GM12878 (cell line): ENCODE measurements at regions not wholly inside any gene's neighbourhood (a gene's known extent, or its start where the extent isn't known, plus 50 kb on each side); places are given as distances from the start of the nearest gene placed in this dataset.

ENCODE experiments used
- ATAC-seq: fragments of 200-7000 bp; cut with Tn5 transposase; 3 replicates; pipeline ENCODE4 v1.9.1; 2020; ENCODE audit warnings: mild to moderate bottlenecking, moderate library complexity
- BruUV-seq: library from RNA; stranded (reverse); fragments of 400-500 nt; replicated peaks from 2 replicates; lab custom pipeline; 2021; lab: Mats Ljungman, UMichigan
- CTCF ChIA-PET: fragments of 300-600 bp; sonication (Branson Sonifier 250); formaldehyde crosslinking; extraction: SDS; loops from one replicate; lab custom pipeline; 2021; ENCODE audit warnings: inconsistent platforms; lab: Yijun Ruan, JAX
- POLR2A ChIA-PET: fragments of 350-600 bp; formaldehyde crosslinking; extraction: SDS; loops from one replicate; lab custom pipeline; 2021; ENCODE audit warnings: inconsistent platforms; lab: Charles Lee
- RAD21 ChIA-PET: fragments of 300-600 bp; sonication (Branson Sonifier 250); formaldehyde crosslinking; loops from one replicate; lab custom pipeline; 2023; ENCODE audit warnings: antibody characterized with exemption; ENCODE audit not compliant: unreplicated experiment; lab: Charles Lee
- SMC1A ChIA-PET: fragments of 300-600 bp; sonication (Branson Sonifier 250); formaldehyde crosslinking; loops from one replicate; lab custom pipeline; 2023; ENCODE audit not compliant: unreplicated experiment, uncharacterized antibody; lab: Charles Lee
- DNase-seq: peaks from one replicate; pipeline ENCODE4 v3.0.0-alpha.2; 2011; ENCODE audit warnings: low read depth, low spot score
- FAIRE-seq: peaks from 3 replicates; lab custom pipeline; 2011; peaks lifted over from hg19 to GRCh38; lab: Jason Lieb, UNC
- H2AFZ ChIP-seq: 2 replicates; pipeline ENCODE4 v1.6.0; 2011; ENCODE audit warnings: low read depth, low read length, control low read depth; ENCODE audit not compliant: control insufficient read depth
- H3K27ac ChIP-seq: 2 replicates; pipeline ENCODE4 v1.5.1; 2011; ENCODE audit warnings: control low read depth; ENCODE audit not compliant: control insufficient read depth, insufficient read depth
- H3K27me3 ChIP-seq, 2 experiments: replicated peaks in 1 of 2; 2 replicates each; pipeline versions ENCODE4 v1.6.0 to v1.6.1; 2011; ENCODE audit warnings: low read length in 1 of 2; ENCODE audit not compliant: control insufficient read depth in 2 of 2, insufficient read depth in 2 of 2
- H3K36me3 ChIP-seq, 2 experiments: 2 replicates each; pipeline ENCODE4 v1.5.1; 2011; ENCODE audit warnings: low read length in 1 of 2; ENCODE audit not compliant: control insufficient read depth in 2 of 2, insufficient read depth in 2 of 2
- H3K4me1 ChIP-seq: 2 replicates; pipeline ENCODE4 v1.6.1; 2011; ENCODE audit warnings: mild to moderate bottlenecking, low read length, moderate library complexity, mixed read lengths; ENCODE audit not compliant: control insufficient read depth, insufficient read depth
- H3K4me2 ChIP-seq: 2 replicates; pipeline ENCODE4 v1.6.0; 2011; ENCODE audit warnings: control low read depth; ENCODE audit not compliant: control insufficient read depth, insufficient read depth
- H3K4me3 ChIP-seq: fragments of 200-600 bp; sonication (generic); 2 replicates; pipeline ENCODE4 v1.5.1; 2016
- H3K79me2 ChIP-seq: 2 replicates; pipeline ENCODE4 v1.6.0; 2011; ENCODE audit warnings: low read length; ENCODE audit not compliant: control insufficient read depth, insufficient read depth
- H3K9ac ChIP-seq: 2 replicates; pipeline ENCODE4 v1.8.0; 2011; ENCODE audit warnings: low read length, control low read depth, mixed read lengths; ENCODE audit not compliant: control insufficient read depth, insufficient read depth
- H3K9me3 ChIP-seq: replicated peaks from 3 replicates; pipeline ENCODE4 v1.5.1; 2011; ENCODE audit warnings: mild to moderate bottlenecking, low read length; ENCODE audit not compliant: control insufficient read depth, insufficient read depth
- H4K20me1 ChIP-seq: 2 replicates; pipeline ENCODE4 v1.6.0; 2011; ENCODE audit not compliant: control insufficient read depth, insufficient read depth
- CHD2 ChIP-seq: IDR thresholded peaks from 2 replicates; pipeline ENCODE4 v1.6.1; 2011; ENCODE audit warnings: low read depth, low read length, improper control_type of control experiment, borderline replicate concordance
- CUX1 ChIP-seq: IDR thresholded peaks from 2 replicates; pipeline ENCODE4 v1.6.1; 2012; ENCODE audit warnings: improper control_type of control experiment, low read depth, low read length; ENCODE audit not compliant: insufficient replicate concordance
- IRF3 ChIP-seq: fragments of 450-650 bp; IDR thresholded peaks from 2 replicates; pipeline ENCODE4 v1.6.1; 2014; ENCODE audit warnings: mild to moderate bottlenecking
- RAD51 ChIP-seq: fragments of 450-650 bp; IDR thresholded peaks from 2 replicates; pipeline ENCODE4 v1.6.1; 2016; ENCODE audit warnings: moderate library complexity, mild to moderate bottlenecking, inconsistent platforms
- RBBP5 ChIP-seq: fragments of 200-600 bp; sonication (generic); conservative IDR thresholded peaks from 2 replicates; pipeline ENCODE4 v1.6.1; 2016
- SRF ChIP-seq, 2 experiments: IDR thresholded peaks; 2 replicates each; pipeline ENCODE4 v1.6.1; 2011; ENCODE audit warnings: low read depth in 2 of 2, low read length in 2 of 2, mild to moderate bottlenecking in 1 of 2, moderate library complexity in 1 of 2
- ZNF207 ChIP-seq: fragments of 450-650 bp; IDR thresholded peaks from 2 replicates; pipeline ENCODE4 v1.6.1; 2014; ENCODE audit warnings: antibody characterized with exemption, mild to moderate bottlenecking, borderline replicate concordance
- WGBS: methylation state at CpG from one replicate; pipeline ENCODE4 v1.1.6; 2016; ENCODE audit warnings: low lambda C conversion rate; ENCODE audit not compliant: insufficient replicate concordance, insufficient coverage; ENCODE audit errors: missing lambda C conversion rate; 5-methylcytosine and 5-hydroxymethylcytosine counted together
- in situ Hi-C: fragments of 300-500 bp; cut with MboI; formaldehyde crosslinking; loops from 9 replicates; pipeline ENCODE4 v1.14.3; 2018; ENCODE audit warnings: mixed read lengths
- intact Hi-C: fragments of 100-400 bp; cut with micrococcal nuclease; formaldehyde crosslinking; loops from one replicate; pipeline ENCODE4 v1.14.2; 2022; ENCODE audit not compliant: unreplicated experiment

- TF ChIP-seq CUX1, result no peak
- TF ChIP-seq IRF3, result no peak
- no peak for TF ChIP-seq SRF (IDR thresholded peaks at IDR 0.05; ENCODE audit: low read depth in 2 of 2, low read length in 2 of 2)
- TF ChIP-seq, all 136 proteins: peak for 0
Measured at GRCh38 chr2:10977003-10977402, 65.3 kb downstream of the KCNF1 start (continued).

- Histone ChIP-seq H3K9ac (no peak overlapping the region), H3K4me1 (no peaks in the 10 kb centered on the region), H4K20me1 (no peaks in the 10 kb centered on the region), H3K27me3 (peaks cover 0 to 4% of the 10 kb centered on the region in 2 experiments; a peak in 3 of 4 replicates), H3K36me3 (no peaks in the 10 kb centered on the region), H3K9me3 (no peaks in the 10 kb centered on the region)
- in situ Hi-C loops, result no loop called here
- ATAC-seq (no peak), DNase-seq (no peak), FAIRE-seq (no peak)
- no TSS peak for BruUV-seq
- ChIA-PET SMC1A (no interaction called here), RAD21 (no interaction called here)
- 26% methylated on average over 7 of the region's 7 CpGs for WGBS
- TF ChIP-seq ZNF207 (no peak), CHD2 (no peak), RBBP5 (no peak), RAD51 (no peak)
- TF ChIP-seq, all 136 proteins: peak for 0
- intact Hi-C loops, result no loop called here
- CTCF ChIA-PET, result no interaction called here
- no peak overlapping the region for H3K4me3 ChIP-seq
- H3K79me2 ChIP-seq, result no peaks in the 10 kb centered on the region
- H2AFZ ChIP-seq, result no peak overlapping the region
- no peak overlapping the region for H3K4me2 ChIP-seq
- no peak overlapping the region for H3K27ac ChIP-seq
- POLR2A ChIA-PET, result no interaction called here
Measured at GRCh38 chr2:10977621-10978020, 65.9 kb downstream of the KCNF1 start.
